HG02973 (cell line): ENCODE measurements at regions not wholly inside any gene's neighbourhood (a gene's known extent, or its start where the extent isn't known, plus 50 kb on each side); places are given as distances from the start of the nearest gene placed in this dataset.
"Not testable (repeated sequence)": the region's sequence is repeated elsewhere in the genome, so short reads cannot be mapped to it uniquely, and the experiment has no call there.

Source experiments
- ATAC-seq: cut with Tn5 transposase; IDR thresholded peaks from one replicate; pipeline ENCODE4 v1.9.1; 2021; ENCODE audit warnings: moderate library complexity; ENCODE audit not compliant: unreplicated experiment

DNA sequence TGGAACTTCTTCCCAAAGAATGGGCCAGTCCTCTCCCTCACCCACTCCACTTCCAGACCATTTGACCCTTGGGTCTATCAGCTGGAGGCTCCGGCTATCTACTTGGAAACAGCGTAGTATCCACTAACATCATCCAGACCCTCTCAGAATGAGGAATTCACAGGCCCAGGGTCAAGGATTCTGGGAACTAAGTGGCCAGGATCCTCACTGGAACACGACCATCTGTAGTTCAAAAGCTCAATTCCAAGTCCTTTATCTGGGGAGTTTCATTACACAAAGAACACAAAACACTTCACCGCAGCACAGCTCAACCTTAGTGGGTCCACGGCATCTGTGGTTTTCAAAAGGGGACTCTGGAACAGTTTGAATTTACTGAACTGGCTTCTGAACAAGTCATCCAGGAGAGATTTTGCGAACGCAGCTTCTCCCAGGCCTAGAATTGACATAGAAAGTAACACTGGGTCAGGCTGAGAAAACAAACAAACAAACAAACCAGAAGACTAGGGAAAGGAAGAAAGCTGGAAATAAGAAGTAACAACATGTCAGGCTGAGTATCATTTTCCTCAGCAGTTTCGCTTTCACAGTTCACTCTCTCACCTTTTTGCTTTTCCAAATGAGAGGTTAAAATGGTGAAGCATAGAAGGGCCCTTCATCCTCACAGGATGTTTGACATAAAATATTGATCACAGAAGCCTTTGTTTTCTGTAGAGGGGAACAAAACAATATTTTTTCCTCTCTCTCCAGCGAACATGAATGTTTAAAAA lies 57.6 kb upstream of the USP6NL start:
- ATAC-seq: no peak

DNA sequence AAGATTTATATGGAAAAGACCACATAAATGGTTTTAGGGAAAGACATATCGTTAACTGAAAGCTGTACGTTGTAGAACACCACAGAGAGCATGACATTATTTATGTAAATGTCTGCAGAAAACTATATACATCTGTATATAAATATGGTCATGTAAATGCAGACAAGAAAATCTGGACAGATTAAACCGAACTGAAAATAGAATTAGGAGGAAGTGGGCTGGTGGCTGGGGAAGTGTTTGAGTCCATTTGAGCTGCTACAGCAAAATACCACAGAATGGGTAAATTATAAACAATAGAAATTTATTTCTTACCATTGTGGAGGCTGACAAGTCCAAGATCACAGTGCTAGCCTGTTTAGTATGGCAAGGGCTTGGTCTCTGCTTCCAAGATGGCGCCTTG lies 56.3 kb upstream of the USP6NL start:
- ATAC-seq: no peak

DNA sequence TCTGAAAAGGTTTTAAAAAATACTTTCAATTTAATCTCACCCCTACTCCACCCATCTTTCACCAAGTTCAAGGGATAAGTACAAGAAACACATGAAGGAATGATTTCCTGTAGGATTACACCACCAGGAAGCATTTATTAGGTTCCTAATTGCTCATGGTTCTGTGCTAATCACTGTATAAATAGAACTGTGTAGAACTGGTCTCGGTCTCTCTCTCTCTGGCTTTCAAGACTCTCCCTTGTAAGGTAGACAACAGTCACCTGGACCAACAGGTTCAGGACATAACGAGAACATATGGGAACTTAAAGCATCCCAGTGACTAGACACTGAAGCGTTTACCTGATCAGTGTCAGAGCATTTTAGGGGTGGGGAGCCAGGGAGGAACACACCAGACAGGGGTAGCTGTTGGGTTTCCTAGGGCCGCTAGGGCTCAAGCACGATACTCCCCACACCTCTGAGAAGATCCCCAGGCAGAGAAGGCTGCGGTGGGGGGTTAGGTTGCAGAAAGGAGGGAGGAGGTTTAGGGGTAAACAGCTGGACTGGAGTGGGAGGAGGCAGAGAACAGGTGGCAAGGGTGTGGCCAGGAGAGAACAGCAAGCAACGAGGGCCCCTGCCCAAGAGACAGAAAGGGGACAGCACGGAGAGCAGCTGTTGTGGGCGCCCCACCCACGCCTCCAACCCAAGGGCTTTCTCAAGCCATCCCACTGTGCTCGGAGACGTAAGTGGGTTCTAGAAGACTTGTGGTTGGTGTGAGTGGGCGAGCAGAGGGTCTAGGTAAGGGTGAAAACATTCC lies 52.5 kb upstream of the USP6NL start:
- ATAC-seq: peak; percentile 80

DNA sequence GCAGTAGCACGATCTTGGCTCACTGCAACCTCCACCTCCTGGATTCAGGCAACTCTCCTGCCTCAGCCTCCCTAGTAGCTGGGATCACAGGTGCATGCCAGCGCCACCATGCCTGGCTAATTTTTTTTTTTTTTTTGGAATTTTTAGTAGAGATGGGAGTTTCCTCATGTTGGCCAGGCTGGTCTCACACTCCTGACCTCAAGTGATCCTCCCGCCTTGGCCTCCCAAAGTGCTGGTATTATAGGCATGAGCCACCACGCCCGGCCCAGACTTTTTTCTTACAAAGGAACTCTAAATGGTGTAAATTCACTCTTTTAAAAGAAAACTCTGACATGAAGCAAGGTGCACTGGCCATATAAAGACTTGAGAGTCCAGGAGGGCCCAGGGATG lies 51.7 kb upstream of the USP6NL start:
- not testable (repeated sequence) for ATAC-seq

DNA sequence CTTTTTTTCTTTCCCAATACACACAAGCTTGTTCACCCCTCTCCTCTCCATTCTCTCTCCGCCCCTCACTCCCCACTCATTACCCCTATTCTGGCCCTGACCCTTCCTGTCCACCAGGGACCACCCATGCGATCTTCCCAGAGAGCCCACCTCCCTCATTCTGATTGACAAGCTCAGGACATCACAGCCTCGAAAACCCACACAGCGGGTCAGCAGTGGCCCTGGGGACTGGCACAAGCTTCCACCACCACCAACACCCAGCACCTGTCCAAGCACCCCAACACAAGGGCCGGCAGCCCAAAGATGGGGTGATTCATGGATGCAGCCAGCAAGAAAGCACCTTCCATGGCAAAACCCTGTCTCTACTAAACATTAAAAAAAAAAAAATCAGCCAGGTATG lies 50.0 kb upstream of the USP6NL start:
- no peak for ATAC-seq
